Esophagus muscularis mucosa (tissue), 4 donors: ENCODE measurements at regions not wholly inside any gene's neighbourhood (a gene's known extent, or its start where the extent isn't known, plus 50 kb on each side); places are given as distances from the start of the nearest gene placed in this dataset.

Source experiments
- DNase-seq: peaks from one replicate; pipeline ENCODE4 v3.0.0-alpha.2; 2017; ENCODE audit errors: extremely low spot score
- H3K27ac ChIP-seq, 4 donors: fragments of 200-600 bp; sonication (generic); replicated peaks in 1 of 4; 1 replicate in 3 of 4; 2 replicates in 1 of 4; pipeline ENCODE4 v1.5.1; 2016 to 2019; ENCODE audit warnings: mild to moderate bottlenecking in 1 of 4
- H3K27me3 ChIP-seq, 4 donors: fragments of 200-600 bp; sonication (generic); one replicate each; pipeline versions ENCODE4 v1.5.1 to v1.6.0; 2016 to 2019
- H3K36me3 ChIP-seq, 4 donors: fragments of 200-600 bp; sonication (generic); one replicate each; pipeline ENCODE4 v1.5.1; 2016 to 2019
- H3K4me1 ChIP-seq, 4 donors: fragments of 200-600 bp; sonication (generic); one replicate each; pipeline ENCODE4 v1.5.1; 2016 to 2019
- H3K4me3 ChIP-seq, 4 donors: fragments of 200-600 bp; sonication (generic); 1 replicate in 2 of 4; 2 replicates in 2 of 4; pipeline ENCODE4 v1.5.1; 2016 to 2019; ENCODE audit warnings: mild to moderate bottlenecking in 4 of 4, moderate library complexity in 1 of 4
- H3K9me3 ChIP-seq, 4 donors: fragments of 200-600 bp; sonication (generic); 1 replicate in 3 of 4; 2 replicates in 1 of 4; pipeline ENCODE4 v1.5.1; 2016 to 2019
- EP300 ChIP-seq: sonication (generic); formaldehyde crosslinking; IDR thresholded peaks from one replicate; pipeline ENCODE4 v1.6.1; 2017; ENCODE audit warnings: antibody characterized with exemption
- POLR2A ChIP-seq: fragments of 450-650 bp; IDR thresholded peaks from one replicate; pipeline ENCODE4 v1.6.1; 2017; ENCODE audit warnings: antibody characterized with exemption, moderate library complexity, mild to moderate bottlenecking, low read depth
- POLR2AphosphoS5 ChIP-seq, 2 donors: sonication (generic); formaldehyde crosslinking; IDR thresholded peaks; one replicate each; pipeline ENCODE4 v1.6.1; 2017; ENCODE audit warnings: antibody characterized with exemption in 2 of 2
- WGBS: methylation state at CpG from one replicate; pipeline ENCODE4 v1.1.5; 2018; 5-methylcytosine and 5-hydroxymethylcytosine counted together
- intact Hi-C: fragments of 100-400 bp; cut with DNase I; formaldehyde crosslinking; loops from one replicate; pipeline ENCODE4 v1.15.1; 2023
- TF ChIP-seq, protein P1 (sequence below), 3 experiments: fragments of 200-600 bp in 2 of 3; fragments of 450-650 bp in 1 of 3; sonication (generic) in 2 of 3; IDR thresholded peaks; one replicate each; pipeline ENCODE4 v1.5.1; 2017 to 2019; ENCODE audit warnings: antibody characterized with exemption in 3 of 3, mild to moderate bottlenecking in 2 of 3, moderate library complexity in 1 of 3

DNA sequence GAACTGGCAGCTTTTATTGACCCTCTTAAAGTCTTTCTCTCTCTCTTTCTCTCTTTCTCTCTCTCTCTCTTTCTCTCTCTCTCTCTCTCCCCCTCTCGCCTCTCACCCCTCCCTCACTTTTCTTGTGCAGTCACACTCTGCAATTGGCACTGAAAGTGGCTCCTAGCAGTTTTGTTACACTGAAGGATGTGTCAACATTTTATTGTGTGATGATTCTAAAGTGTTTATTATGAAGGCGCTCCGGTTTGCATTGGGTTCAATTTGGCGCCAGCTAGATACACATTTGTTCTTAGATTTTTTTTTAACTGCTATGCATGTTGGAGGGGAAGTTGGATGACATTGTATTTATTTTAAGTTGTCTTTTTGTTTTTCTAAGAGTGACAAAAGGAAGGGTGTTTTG, 64.0 kb upstream of the CHRM3 start:
- H3K36me3 ChIP-seq, result no peaks in the 10 kb centered on the region
- peaks cover 0 to 10% (median 9%) of the 10 kb centered on the region in 4 donors for H3K4me1 ChIP-seq
- no peaks in the 10 kb centered on the region for H3K27me3 ChIP-seq
- no peaks in the 10 kb centered on the region for H3K9me3 ChIP-seq
- H3K27ac ChIP-seq, result no peak overlapping the region
- TF ChIP-seq EP300 (no peak), POLR2AphosphoS5 (IDR thresholded peaks at IDR 0.05) (no peak), POLR2A (no peak)
- TF ChIP-seq, protein P1, sequence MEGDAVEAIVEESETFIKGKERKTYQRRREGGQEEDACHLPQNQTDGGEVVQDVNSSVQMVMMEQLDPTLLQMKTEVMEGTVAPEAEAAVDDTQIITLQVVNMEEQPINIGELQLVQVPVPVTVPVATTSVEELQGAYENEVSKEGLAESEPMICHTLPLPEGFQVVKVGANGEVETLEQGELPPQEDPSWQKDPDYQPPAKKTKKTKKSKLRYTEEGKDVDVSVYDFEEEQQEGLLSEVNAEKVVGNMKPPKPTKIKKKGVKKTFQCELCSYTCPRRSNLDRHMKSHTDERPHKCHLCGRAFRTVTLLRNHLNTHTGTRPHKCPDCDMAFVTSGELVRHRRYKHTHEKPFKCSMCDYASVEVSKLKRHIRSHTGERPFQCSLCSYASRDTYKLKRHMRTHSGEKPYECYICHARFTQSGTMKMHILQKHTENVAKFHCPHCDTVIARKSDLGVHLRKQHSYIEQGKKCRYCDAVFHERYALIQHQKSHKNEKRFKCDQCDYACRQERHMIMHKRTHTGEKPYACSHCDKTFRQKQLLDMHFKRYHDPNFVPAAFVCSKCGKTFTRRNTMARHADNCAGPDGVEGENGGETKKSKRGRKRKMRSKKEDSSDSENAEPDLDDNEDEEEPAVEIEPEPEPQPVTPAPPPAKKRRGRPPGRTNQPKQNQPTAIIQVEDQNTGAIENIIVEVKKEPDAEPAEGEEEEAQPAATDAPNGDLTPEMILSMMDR (IDR thresholded peaks at IDR 0.05), result no peak
- intact Hi-C loops, result no loop called here
- no peak overlapping the region for H3K4me3 ChIP-seq
- 48% methylated on average over 4 of the region's 4 CpGs for WGBS
- no peak for DNase-seq

DNA sequence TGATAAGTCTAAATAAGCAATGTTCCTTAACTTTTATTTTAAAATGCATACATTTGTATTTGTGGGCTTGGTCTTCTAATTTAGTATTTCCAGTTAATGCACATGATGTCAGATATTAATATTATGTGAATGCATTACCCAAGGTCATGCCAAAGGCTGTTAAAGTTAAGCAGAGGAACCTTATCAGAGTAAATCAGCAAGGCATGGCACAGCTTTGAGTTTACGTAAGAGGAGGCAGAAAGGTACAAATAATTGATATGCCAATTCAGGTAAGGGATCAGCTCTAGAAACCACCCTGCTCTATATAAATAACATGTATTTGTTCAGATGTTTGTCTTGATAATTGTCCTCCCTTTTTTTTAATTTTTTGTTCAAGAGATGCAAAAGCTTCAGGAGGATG, 64.5 kb upstream of the CHRM3 start:
- TF ChIP-seq, protein P1 (IDR thresholded peaks at IDR 0.05), result no peak
- no peak for TF ChIP-seq POLR2A
- no peak for TF ChIP-seq EP300
- 100% methylated on average over 1 of the region's 1 CpG for WGBS
- Histone ChIP-seq H3K4me3 (no peak overlapping the region), H3K27me3 (no peaks in the 10 kb centered on the region), H3K9me3 (no peaks in the 10 kb centered on the region), H3K4me1 (peaks cover 0 to 10% (median 9%) of the 10 kb centered on the region in 4 donors), H3K27ac (no peak overlapping the region), H3K36me3 (no peaks in the 10 kb centered on the region)
- no peak for DNase-seq
- intact Hi-C loops, result no loop called here

DNA sequence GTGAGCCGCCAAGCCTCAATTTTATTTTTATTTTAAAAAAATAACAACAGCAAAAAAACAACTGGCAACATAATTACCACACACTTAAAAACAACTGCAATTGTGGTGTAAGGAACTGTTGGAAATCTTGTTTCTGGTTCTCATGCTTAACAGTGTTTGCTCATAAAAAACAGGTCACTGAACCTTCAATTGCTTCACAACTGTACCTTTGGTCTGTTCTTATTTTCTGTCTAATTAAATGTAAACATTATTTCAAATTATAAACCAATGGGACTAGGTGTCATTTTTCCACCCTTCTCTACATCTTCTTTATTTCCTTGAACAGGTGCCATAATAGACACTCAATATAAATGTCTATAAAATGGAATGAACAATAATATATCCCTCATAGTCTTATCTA, 68.4 kb upstream of the CHRM3 start:
- Histone ChIP-seq H3K27ac (no peak overlapping the region), H3K4me1 (peaks cover 0 to 9% (median 8%) of the 10 kb centered on the region in 4 donors), H3K4me3 (no peak overlapping the region), H3K9me3 (no peaks in the 10 kb centered on the region), H3K27me3 (no peaks in the 10 kb centered on the region), H3K36me3 (no peaks in the 10 kb centered on the region)
- 95% methylated on average over 1 of the region's 1 CpG for WGBS
- intact Hi-C loops, result no loop called here
- no peak for DNase-seq
- no peak for TF ChIP-seq POLR2AphosphoS5 (IDR thresholded peaks at IDR 0.05)
- TF ChIP-seq, protein P1 (IDR thresholded peaks at IDR 0.05), result no peak
- no peak for TF ChIP-seq POLR2A
- TF ChIP-seq EP300, result no peak

DNA sequence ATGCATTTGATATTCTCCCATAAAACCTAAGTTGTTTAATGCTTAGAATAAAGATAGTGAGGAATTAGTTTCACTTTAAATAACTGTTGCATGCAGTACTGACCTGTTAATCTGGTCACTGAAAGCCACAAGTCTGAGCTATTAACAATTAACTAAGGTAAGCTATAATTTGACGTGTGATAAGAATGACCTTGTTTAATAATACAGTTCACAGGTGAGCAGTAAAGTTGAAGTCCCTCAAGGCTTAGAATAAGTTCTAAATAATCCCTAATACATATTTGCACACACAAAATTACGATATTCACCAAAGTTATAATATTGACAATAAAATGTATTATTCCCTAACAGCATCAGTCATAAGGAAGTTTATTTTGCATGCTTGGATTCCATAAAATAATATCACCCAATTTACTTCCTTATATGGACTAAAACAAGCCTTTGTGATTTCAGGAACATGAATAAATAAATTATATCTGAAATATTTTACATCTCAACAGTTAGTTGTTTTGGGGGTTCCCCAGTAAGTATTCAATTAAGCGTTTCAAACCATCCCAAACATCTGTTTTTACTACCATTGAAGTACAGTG, 70.6 kb upstream of the CHRM3 start:
- Histone ChIP-seq H3K4me1 (no peaks in the 10 kb centered on the region), H3K4me3 (no peak overlapping the region), H3K36me3 (no peaks in the 10 kb centered on the region), H3K27ac (no peak overlapping the region), H3K9me3 (no peaks in the 10 kb centered on the region), H3K27me3 (no peaks in the 10 kb centered on the region)
- intact Hi-C loops, result no loop called here
- 87% methylated on average over 3 of the region's 3 CpGs for WGBS
- no peak for DNase-seq
- TF ChIP-seq POLR2AphosphoS5 (IDR thresholded peaks at IDR 0.05) (no peak), POLR2A (no peak), EP300 (no peak)
- TF ChIP-seq, protein P1 (IDR thresholded peaks at IDR 0.05), result no peak

DNA sequence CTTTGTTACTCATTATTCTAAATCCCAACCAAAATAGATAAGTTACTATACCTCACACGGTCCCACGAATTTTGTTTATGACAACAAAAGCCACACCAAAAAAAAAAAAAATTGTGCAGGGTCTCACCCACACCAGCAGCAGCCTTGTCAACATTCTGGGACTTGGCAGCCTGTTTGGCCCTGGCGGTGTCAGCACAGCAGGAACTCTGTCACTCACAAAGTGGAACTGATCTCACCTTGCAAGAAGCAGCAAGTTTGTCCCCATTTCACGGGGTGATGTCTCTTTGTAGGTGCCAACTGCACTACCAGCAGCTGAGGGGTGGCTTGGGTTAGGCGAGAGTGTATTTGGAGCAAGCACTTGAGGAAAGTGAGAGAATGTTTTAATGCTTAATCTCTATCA, 75.0 kb upstream of the CHRM3 start:
- H3K36me3 ChIP-seq, result no peaks in the 10 kb centered on the region
- no peak for TF ChIP-seq EP300
- TF ChIP-seq POLR2A, result no peak
- no peak for TF ChIP-seq POLR2AphosphoS5 (IDR thresholded peaks at IDR 0.05)
- TF ChIP-seq, protein P1 (IDR thresholded peaks at IDR 0.05), result no peak
- DNase-seq, result no peak
- intact Hi-C loops, result no loop called here
- H3K4me3 ChIP-seq, result no peak overlapping the region
- H3K27me3 ChIP-seq, result no peaks in the 10 kb centered on the region
- H3K4me1 ChIP-seq, result peaks cover 0 to 20% (median 6%) of the 10 kb centered on the region in 4 donors
- H3K27ac ChIP-seq, result no peak overlapping the region
- 83% methylated on average over 5 of the region's 5 CpGs for WGBS
- H3K9me3 ChIP-seq, result no peaks in the 10 kb centered on the region
